Activated CD8-positive, alpha-beta T cell treated with anti-CD3 and anti-CD28 coated beads for 36 hours (primary cell): ENCODE measurements at regions not wholly inside any gene's neighbourhood (a gene's known extent, or its start where the extent isn't known, plus 50 kb on each side); places are given as distances from the start of the nearest gene placed in this dataset.

Experiments used
- ATAC-seq: fragments of 200-7000 bp; cut with Tn5 transposase; one replicate; pipeline ENCODE4 v1.10.0; 2021; ENCODE audit warnings: mild to moderate bottlenecking, moderate library complexity
- CTCF ChIA-PET: fragments of 350-600 bp; sonication (Branson Sonifier 250); formaldehyde crosslinking; loops from one replicate; lab custom pipeline; 2021; ENCODE audit warnings: antibody characterized with exemption; lab: Charles Lee
- POLR2A ChIA-PET: fragments of 350-600 bp; sonication (Branson Sonifier 250); formaldehyde crosslinking; loops from one replicate; lab custom pipeline; 2021; ENCODE audit warnings: antibody characterized with exemption; lab: Charles Lee
- DNase-seq: peaks from one replicate; pipeline ENCODE4 v3.0.0-alpha.2; 2020
- H3K27ac Mint-ChIP-seq: one replicate; pipeline ENCODE4 v1.8.0; 2021; ENCODE audit warnings: mild to moderate bottlenecking, mixed read lengths
- H3K27me3 Mint-ChIP-seq: one replicate; pipeline ENCODE4 v1.8.0; 2021; ENCODE audit warnings: mixed read lengths
- H3K36me3 Mint-ChIP-seq: one replicate; pipeline ENCODE4 v1.8.0; 2021; ENCODE audit warnings: low read depth, mixed read lengths
- H3K4me1 Mint-ChIP-seq: one replicate; pipeline ENCODE4 v1.8.0; 2021; ENCODE audit warnings: low read depth, mixed read lengths
- H3K4me3 Mint-ChIP-seq: one replicate; pipeline ENCODE4 v1.8.0; 2021; ENCODE audit warnings: mild to moderate bottlenecking, moderate library complexity, mixed read lengths
- H3K9me3 Mint-ChIP-seq: one replicate; pipeline ENCODE4 v1.8.0; 2021; ENCODE audit warnings: mixed read lengths
- intact Hi-C: fragments of 100-400 bp; cut with micrococcal nuclease; formaldehyde crosslinking; loops from one replicate; pipeline ENCODE4 v1.10.0; 2022
- TF ChIP-seq, protein P1 (sequence below): fragments of 200-600 bp; IDR thresholded peaks from one replicate; pipeline ENCODE4 v1.8.0; 2022; ENCODE audit warnings: antibody characterized with exemption, mild to moderate bottlenecking

DNA sequence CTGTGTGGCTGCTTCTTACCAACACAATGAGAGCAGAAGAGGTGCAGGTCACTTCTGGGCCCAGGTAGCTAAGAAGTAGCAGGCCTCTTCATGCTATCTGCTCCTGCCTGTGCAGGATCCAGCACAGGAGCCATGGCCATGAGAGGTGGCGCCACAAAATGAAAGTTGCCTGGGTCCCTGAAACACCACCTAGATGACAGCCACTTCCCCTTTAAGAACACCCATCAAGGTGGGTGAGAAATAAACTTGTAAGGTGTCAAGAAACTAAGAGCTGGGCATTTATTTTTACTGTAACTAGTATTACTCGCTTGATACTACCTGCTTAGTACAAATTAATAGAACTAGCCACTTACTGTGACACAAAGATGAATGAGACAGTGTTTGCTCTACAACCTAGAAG lies 484.6 kb upstream of the TBL1XR1 start:
- TF ChIP-seq, protein P1, sequence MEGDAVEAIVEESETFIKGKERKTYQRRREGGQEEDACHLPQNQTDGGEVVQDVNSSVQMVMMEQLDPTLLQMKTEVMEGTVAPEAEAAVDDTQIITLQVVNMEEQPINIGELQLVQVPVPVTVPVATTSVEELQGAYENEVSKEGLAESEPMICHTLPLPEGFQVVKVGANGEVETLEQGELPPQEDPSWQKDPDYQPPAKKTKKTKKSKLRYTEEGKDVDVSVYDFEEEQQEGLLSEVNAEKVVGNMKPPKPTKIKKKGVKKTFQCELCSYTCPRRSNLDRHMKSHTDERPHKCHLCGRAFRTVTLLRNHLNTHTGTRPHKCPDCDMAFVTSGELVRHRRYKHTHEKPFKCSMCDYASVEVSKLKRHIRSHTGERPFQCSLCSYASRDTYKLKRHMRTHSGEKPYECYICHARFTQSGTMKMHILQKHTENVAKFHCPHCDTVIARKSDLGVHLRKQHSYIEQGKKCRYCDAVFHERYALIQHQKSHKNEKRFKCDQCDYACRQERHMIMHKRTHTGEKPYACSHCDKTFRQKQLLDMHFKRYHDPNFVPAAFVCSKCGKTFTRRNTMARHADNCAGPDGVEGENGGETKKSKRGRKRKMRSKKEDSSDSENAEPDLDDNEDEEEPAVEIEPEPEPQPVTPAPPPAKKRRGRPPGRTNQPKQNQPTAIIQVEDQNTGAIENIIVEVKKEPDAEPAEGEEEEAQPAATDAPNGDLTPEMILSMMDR: no peak
- H3K9me3 Mint-ChIP-seq: peaks cover 2% of the 10 kb centered on the region
- ChIA-PET CTCF (interaction anchor here (0.6 kb wide), 1 partner anchor 618 kb away, joined by 3 read pairs; no protein-coding TSS in a partner anchor), POLR2A (no interaction called here)
- no peak overlapping the region for H3K27ac Mint-ChIP-seq
- H3K4me1 Mint-ChIP-seq: peaks cover 44% of the 10 kb centered on the region
- DNase-seq (no peak), ATAC-seq (no peak)
- H3K27me3 Mint-ChIP-seq: no peaks in the 10 kb centered on the region
- intact Hi-C loops: no loop called here
- no peaks in the 10 kb centered on the region for H3K36me3 Mint-ChIP-seq
- H3K4me3 Mint-ChIP-seq: no peak overlapping the region

DNA sequence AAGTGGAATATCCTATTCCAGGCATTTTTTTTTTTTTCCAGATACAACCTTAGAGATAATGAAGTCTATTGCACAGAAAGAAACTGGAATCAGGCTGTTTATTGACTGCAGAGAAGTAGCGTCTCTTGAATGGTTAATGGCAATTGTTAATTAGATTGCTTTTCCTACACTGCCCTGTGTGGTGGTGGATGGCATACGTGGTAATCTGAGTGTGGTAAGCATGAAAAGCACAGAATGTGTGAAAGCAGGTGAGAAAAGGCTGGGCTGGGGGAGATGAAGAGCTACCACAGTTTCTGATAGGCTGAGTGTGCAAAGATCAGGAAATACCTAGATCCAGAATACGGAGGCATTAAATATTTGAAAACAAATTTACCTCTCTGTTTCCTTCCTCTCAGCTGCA lies 486.3 kb upstream of the TBL1XR1 start:
- intact Hi-C loops: no loop called here
- Mint-ChIP-seq H3K4me3 (no peak overlapping the region), H3K36me3 (no peaks in the 10 kb centered on the region), H3K9me3 (peaks cover 2% of the 10 kb centered on the region), H3K27me3 (no peaks in the 10 kb centered on the region), H3K4me1 (peaks cover 44% of the 10 kb centered on the region), H3K27ac (no peak overlapping the region)
- ChIA-PET POLR2A (no interaction called here), CTCF (no interaction called here)
- ATAC-seq (no peak), DNase-seq (no peak)
- TF ChIP-seq, protein P1: no peak

DNA sequence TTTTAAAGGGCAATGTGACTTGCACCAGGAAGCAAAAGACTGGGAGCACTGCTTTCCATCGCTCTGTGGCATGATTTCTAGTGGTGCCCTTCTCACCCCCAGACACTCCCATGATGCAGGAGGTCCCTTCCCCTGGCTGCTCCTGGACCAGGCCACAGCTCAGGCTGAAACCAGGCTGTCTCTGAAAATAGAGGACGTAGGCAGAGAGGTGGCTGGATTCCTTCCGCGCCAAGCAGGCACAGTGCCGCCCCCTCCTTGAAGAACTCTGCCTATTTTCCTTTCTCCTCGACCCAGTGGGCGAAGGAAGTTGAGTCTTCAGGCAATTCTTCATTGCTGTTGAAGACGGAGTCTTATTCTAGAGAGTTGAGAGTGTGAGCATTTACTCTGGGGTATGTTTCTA lies 489.4 kb upstream of the TBL1XR1 start:
- ATAC-seq: no peak
- H3K4me1 Mint-ChIP-seq: peaks cover 16% of the 10 kb centered on the region
- POLR2A ChIA-PET: no interaction called here
- intact Hi-C loops: no loop called here
- no peak overlapping the region for H3K27ac Mint-ChIP-seq
- CTCF ChIA-PET: no interaction called here
- H3K27me3 Mint-ChIP-seq: no peaks in the 10 kb centered on the region
- TF ChIP-seq, protein P1: no peak
- H3K4me3 Mint-ChIP-seq: no peak overlapping the region
- DNase-seq: no peak
- no peaks in the 10 kb centered on the region for H3K9me3 Mint-ChIP-seq
- H3K36me3 Mint-ChIP-seq: no peaks in the 10 kb centered on the region

DNA sequence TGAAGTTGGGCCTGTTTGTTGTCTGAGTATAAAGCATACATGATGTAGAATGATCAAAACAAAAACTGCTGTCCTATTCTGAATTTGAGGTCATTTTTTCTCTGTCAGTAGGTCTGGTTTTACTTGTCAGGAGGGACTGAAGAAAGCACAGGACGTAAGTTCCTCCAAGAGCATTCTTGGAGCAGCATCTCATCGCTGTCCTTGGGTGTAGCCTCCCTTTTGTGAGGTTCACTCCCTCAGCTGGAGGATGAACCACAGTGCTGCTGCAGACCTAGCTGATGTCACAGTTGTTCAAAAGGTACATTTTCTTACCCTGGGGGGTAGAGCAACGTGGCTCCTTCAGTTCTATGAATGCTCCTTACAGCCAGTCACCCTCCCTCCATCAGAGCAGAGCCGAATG lies 490.0 kb upstream of the TBL1XR1 start:
- no peak overlapping the region for H3K27ac Mint-ChIP-seq
- ChIA-PET POLR2A (no interaction called here), CTCF (no interaction called here)
- intact Hi-C loops: no loop called here
- TF ChIP-seq, protein P1: no peak
- no peak for ATAC-seq
- H3K4me3 Mint-ChIP-seq: no peak overlapping the region
- no peak for DNase-seq
- no peaks in the 10 kb centered on the region for H3K36me3 Mint-ChIP-seq
- peaks cover 10% of the 10 kb centered on the region for H3K4me1 Mint-ChIP-seq
- H3K27me3 Mint-ChIP-seq: no peaks in the 10 kb centered on the region
- no peaks in the 10 kb centered on the region for H3K9me3 Mint-ChIP-seq

DNA sequence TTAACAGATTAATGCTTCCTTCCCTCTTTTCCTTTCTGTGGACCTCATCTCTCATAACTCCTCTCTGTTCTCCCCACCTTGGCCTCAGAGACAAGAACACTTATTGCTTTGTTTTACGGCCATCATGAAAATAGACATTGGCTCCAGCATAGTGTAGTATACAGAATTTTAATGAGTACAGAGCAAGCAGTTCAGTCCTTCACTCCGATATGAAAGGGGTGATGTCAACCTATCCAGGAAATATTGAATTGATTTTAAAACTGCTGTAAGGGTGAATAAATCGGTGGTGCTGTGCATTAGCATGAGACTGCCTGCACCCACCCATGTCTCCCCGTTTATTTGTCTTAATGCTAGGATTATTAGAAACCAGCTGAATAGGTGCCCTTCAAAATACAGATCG lies 490.9 kb upstream of the TBL1XR1 start:
- DNase-seq: no peak
- TF ChIP-seq, protein P1: no peak
- peaks cover 4% of the 10 kb centered on the region for H3K4me1 Mint-ChIP-seq
- H3K27me3 Mint-ChIP-seq: no peaks in the 10 kb centered on the region
- intact Hi-C loops: no loop called here
- no peaks in the 10 kb centered on the region for H3K9me3 Mint-ChIP-seq
- POLR2A ChIA-PET: no interaction called here
- no peak overlapping the region for H3K27ac Mint-ChIP-seq
- CTCF ChIA-PET: no interaction called here
- H3K36me3 Mint-ChIP-seq: no peaks in the 10 kb centered on the region
- H3K4me3 Mint-ChIP-seq: no peak overlapping the region
- no peak for ATAC-seq
